ENCODE measurements at regions not wholly inside any gene's neighbourhood (a gene's known extent, or its start where the extent isn't known, plus 50 kb on each side); places are given as distances from the start of the nearest gene placed in this dataset.

- DNase-seq (ENCODE audit: low read depth) = no peak
Measured at GRCh38 chr2:199627417-199627816, 169.7 kb upstream of the SATB2 start.

- DNase-seq (ENCODE audit: low read depth) = no peak
Measured at GRCh38 chr2:199624958-199625357, 167.2 kb upstream of the SATB2 start.

DNA sequence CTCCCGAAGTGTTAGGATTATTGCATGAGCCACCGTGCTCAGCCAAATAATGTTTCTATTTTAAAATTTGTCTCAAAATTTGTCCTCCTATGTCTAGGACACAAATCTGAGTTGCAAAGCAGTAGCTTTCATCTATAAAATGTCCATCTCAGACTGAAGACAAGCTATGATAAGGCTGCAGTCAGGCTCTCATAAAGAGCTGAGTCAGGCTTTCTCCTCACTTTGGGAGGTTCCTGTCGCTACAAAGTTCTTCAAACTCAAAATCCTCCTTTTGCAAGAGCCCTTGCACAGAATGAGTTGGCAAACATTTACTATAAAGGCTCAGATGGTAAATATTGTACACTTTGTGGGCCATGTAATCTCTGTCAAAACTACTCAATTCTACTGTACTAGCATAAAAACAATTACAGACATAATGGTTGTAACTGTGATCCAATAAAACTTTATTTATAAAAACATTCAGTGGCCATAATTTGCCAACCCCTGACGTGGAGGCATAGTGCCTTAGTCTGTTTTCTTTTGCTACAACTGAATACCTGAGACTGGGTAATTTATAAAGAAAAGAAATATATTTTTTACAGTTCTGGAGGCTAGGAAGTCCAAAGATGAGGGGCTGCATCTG lies 154.9 kb upstream of the SATB2 start:
- no peak for DNase-seq (ENCODE audit: low read depth)

DNA sequence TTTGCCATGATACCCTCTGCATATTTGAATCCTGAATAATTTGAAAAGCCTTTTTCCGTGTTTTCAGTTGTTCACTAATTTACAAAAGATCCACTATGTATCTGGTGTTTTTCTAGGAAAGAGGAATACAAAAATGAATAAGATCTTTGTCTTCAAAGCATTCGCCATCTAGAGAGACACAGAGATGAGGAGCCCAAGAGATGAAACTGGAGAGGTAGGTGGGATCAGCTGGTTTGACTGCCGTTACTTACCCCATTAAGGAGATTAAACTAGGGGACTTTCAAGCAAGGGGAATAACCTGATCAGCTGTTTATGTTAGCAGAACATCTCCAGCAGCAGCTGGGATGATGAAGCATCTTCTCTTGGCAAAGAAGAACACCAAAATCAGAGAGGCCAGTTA lies 150.2 kb upstream of the SATB2 start:
- DNase-seq (ENCODE audit: low read depth) = no peak

DNA sequence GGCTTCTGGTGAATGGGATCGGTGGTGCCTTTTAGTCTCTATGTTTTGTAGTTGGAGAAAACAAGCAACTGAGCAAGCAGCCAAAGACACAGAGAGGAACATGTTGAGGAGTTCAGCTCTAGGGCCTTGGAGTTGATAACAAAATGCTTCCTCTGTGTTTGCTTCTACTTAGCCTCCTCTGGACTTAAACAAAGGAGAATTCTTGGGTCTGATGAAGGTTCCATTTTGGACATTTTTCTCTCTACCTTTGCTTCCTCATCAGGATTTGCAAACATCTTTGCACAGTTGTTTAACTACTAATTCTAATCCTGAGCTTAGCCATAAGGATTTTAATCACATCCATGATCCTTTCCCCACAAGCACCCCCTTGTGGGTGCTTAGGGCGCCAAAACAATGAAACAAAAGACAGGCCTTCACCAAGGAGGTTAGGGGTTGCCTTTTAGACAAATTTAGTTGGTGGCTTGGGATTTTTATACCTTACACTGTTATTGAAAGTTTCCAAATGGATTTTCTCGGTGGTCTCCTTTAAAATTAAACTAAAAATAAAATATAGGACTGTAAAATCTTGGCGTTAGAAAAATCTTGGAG lies 148.5 kb upstream of the SATB2 start:
- DNase-seq (ENCODE audit: low read depth) = no peak

GRCh38 chr2:199603721-199604291 lies 146.1 kb upstream of the SATB2 start:
- no peak for DNase-seq (ENCODE audit: low read depth)

- DNase-seq (ENCODE audit: low read depth) = no peak
Measured at GRCh38 chr2:199602896-199603717, 145.4 kb upstream of the SATB2 start.

DNA sequence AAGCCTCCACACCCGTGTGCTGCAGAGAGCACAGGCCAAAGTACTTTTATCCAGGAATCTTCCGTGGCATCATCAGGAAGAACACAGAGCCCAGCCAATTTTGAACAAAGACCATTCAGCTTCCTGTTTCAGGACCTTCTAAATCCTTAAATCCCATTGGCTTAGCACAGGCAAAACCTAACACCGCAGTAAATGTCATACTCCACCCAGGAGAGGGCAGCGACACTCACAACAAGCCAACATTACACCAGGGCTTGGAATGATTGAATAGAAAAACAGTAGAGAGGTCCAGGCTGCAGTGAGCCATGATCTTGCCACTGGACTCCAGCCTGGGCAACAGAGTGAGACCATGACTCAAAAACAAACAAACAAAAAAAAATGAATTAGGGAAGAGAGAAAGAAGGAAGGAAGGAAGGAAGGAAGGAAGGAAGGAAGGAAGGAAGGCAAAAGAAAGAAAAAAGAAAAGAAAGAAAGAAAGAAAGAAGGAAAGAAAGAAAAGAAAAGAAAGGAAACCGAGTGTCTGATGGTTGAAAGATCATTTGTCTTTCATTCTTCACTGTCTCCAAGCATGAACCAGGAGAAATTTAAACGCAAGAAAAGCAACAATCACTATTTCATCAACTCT lies 144.6 kb upstream of the SATB2 start:
- no peak for DNase-seq (ENCODE audit: low read depth)

GRCh38 chr2:199596549-199596948 lies 138.8 kb upstream of the SATB2 start:
- DNase-seq (ENCODE audit: low read depth) = no peak

DNA sequence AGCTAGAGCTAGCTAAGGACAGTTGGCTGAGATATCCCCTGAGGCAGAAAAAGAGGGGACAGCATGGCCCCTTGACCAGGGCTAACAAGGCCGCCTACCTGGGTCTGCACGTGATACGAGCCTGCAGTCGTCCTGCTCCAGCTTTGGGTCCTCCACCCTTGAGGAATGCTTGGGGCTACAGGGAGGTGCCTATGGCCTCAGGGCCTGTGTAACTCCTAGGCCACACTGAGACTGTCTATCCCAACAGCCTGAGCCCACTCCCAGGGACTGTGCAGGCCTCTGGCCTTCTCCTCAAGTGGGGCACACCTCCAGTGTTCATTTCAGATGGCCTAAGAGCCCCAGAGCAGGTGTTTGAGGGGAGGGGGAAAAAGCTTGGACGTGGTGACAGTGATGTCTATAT lies 136.7 kb upstream of the SATB2 start:
- DNase-seq (ENCODE audit: low read depth) = no peak

GRCh38 chr2:199591826-199592225 lies 134.1 kb upstream of the SATB2 start:
- DNase-seq (ENCODE audit: low read depth) = no peak

DNA sequence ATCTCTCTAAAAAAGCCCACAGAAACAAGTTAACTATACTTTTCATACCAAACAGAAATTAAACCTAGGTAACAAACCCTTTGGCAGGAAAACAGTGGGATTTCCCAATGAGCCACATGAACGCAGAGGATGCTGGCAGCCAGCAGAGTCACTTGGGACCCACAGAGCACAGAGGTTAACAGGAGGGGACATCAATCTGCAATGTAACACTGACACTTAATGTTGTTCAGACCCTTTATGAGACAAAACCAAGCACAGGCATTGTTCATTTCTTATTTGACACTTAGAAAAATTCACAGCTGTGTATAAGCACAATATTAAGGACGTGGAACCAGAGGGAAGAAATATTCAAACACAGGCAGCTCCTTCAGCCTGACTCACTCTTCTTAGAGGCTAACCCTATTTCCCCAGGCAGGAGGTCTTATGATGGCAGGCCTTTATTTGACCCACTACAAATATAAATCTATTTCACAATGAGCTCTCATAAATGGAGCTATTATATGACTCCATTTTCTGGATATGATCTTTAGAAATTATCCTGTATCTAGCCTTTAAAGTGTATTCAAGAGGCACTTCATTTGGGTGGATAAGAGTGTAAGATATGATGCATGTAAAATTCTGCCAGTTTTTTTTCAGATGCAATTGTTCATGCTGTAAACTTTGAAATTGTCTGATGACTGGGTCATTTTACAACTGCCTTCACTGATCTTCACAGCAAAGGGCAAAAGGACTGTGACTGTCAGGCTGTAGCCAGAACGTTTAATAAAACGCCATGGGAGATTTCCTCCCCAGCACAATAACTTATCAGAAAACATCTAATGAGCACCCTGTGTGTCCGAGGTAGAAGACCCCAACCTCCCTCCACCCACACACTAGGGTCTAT lies 132.8 kb upstream of the SATB2 start:
- DNase-seq (ENCODE audit: low read depth) = no peak

GRCh38 chr2:199589306-199589705 lies 131.6 kb upstream of the SATB2 start:
- DNase-seq (ENCODE audit: low read depth) = no peak

DNA sequence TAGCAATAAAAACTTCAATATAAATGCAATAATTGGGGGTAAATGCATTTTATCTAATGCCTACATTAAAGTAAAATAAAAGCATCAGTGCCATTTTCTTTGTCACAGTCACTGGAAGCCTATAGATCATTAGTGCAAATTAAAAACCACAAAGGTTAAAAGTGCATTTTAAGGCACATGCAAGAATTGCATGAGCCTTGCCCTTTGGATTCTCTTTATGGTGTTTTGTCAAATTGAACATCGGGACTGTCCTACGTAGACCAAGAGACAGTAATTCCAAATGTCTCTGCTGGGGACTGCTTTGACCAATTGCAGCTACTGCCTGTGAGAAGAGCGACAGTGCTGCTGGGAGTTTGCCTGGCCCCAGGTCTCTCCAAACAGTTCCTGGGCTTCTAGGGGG lies 130.3 kb upstream of the SATB2 start:
- no peak for DNase-seq (ENCODE audit: low read depth)

DNA sequence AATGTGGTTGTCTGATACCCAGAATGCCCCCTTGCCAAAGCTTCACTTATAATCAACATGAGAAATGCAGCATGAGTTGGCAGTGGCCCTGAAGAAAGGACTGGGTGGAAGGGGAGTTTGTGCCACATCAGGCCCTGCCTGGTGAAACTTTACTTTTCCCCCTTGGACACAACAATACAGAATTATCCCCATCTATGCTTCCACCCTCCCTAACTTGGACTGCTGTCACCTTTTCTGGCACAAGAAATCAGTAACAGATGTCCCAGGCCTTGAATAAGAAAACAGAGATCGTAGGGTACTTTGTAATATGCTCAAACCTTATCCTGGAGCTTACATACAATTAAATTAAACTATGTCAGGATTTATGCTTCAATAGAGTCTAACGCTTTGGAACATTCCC lies 128.9 kb upstream of the SATB2 start:
- DNase-seq (ENCODE audit: low read depth) = no peak

GRCh38 chr2:199583676-199584075 lies 125.9 kb upstream of the SATB2 start:
- no peak for DNase-seq (ENCODE audit: low read depth)

GRCh38 chr2:199581935-199582360 lies 124.2 kb upstream of the SATB2 start:
- DNase-seq (ENCODE audit: low read depth) = no peak

GRCh38 chr2:199581408-199581807 lies 123.7 kb upstream of the SATB2 start:
- DNase-seq (ENCODE audit: low read depth) = no peak

DNA sequence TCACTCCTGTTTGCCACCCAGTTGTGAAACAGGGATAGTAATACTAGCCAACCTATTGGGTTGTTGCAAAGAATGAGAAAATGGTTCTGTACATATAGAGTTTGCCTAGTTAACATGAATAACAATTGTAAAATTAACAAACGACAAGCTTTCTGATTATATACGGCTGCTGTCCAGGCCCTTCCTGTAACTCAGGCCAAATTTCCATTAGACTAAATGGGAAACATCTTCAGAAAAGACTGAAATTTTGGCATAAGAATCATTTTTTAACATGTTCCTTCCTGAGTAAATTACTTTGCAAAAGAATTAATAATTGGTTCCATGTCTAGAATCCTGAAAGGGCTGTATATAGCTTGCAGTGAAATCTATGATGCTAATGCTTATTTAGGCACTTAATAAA lies 117.7 kb upstream of the SATB2 start:
- no peak for DNase-seq (ENCODE audit: low read depth)

GRCh38 chr2:199572571-199572970 lies 114.8 kb upstream of the SATB2 start:
- no peak for DNase-seq (ENCODE audit: low read depth)

DNA sequence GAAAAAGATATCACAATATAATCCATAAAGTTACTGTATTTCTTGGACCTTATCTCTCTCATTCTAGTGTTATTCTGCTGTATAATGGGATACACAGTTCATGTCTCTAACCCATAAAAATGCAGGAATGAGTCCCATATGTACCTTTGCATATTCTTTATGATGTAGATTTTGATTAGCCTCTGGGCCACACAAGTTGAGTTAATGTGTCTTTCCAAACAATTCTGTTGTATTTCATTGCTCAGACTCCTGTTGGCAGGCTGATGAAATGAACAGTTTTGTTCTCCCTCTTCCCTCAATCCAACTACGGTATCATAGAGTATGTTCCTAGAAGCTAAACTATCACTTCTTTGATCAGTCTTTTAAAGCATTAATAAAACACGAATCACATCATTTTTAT lies 113.2 kb upstream of the SATB2 start:
- no peak for DNase-seq (ENCODE audit: low read depth)

GRCh38 chr2:199569336-199569735 lies 111.6 kb upstream of the SATB2 start:
- no peak for DNase-seq (ENCODE audit: low read depth)

All from stimulated activated CD8-positive, alpha-beta memory T cell treated with anti-CD3 and anti-CD28 coated beads, Interleukin-4, amount 100 ng/mL, for 24 hours (primary cell).